K562 (cell line): ENCODE measurements at regions not wholly inside any gene's neighbourhood (a gene's known extent, or its start where the extent isn't known, plus 50 kb on each side); places are given as distances from the start of the nearest gene placed in this dataset.

ENCODE experiments used
- ATAC-seq: fragments of 200-7000 bp; cut with Tn5 transposase; 3 replicates; pipeline ENCODE4 v1.9.1; 2020; ENCODE audit warnings: moderate library complexity
- BruUV-seq: library from RNA; stranded (reverse); fragments of 400-500 nt; replicated peaks from 2 replicates; lab custom pipeline; 2021; lab: Mats Ljungman, UMichigan
- CTCF ChIA-PET: fragments of 300-600 bp; formaldehyde crosslinking; extraction: SDS; loops from one replicate; lab custom pipeline; 2021; ENCODE audit warnings: low intra/inter-chr PET ratio; lab: Yijun Ruan, JAX
- POLR2A ChIA-PET: fragments of 300-600, 350-650 bp; sonication (Branson Sonifier 250); formaldehyde crosslinking; extraction: SDS; loops from one replicate; lab custom pipeline; 2021; ENCODE audit warnings: antibody characterized with exemption, inconsistent platforms; lab: Yijun Ruan, JAX
- DNase-seq, 4 experiments: peaks; one replicate each; pipeline versions ENCODE4 v3.0.0 to v3.0.0-alpha.2; 2011 to 2018; ENCODE audit warnings: low spot score in 3 of 4, mixed read lengths in 3 of 4; ENCODE audit errors: extremely low read depth in 1 of 4
- FAIRE-seq: peaks from 2 replicates; lab custom pipeline; 2011; peaks lifted over from hg19 to GRCh38; lab: Jason Lieb, UNC
- H2AFZ ChIP-seq: 2 replicates; pipeline ENCODE4 v1.6.0; 2011; ENCODE audit warnings: low read depth, low read length, control low read depth, inconsistent platforms
- H3K27ac ChIP-seq: fragments of 200-600 bp; 3 replicates; pipeline ENCODE4 v1.8.0; 2011; ENCODE audit warnings: low read depth, mild to moderate bottlenecking, control low read depth, inconsistent platforms, low read length, moderate library complexity, mixed read lengths; ENCODE audit errors: extremely low read depth
- H3K27me3 ChIP-seq, 2 experiments: fragments of 300-600 bp in 1 of 2; 2 replicates in 1 of 2; 3 replicates in 1 of 2; pipeline versions ENCODE4 v1.6.0 to v1.8.0; 2011; ENCODE audit warnings: inconsistent platforms in 2 of 2, low read length in 2 of 2, mild to moderate bottlenecking in 1 of 2, mixed read lengths in 1 of 2, moderate library complexity in 1 of 2; ENCODE audit not compliant: control insufficient read depth in 2 of 2, insufficient read depth in 2 of 2
- H3K36me3 ChIP-seq: fragments of 300-600 bp; 3 replicates; pipeline ENCODE4 v1.8.0; 2011; ENCODE audit warnings: mild to moderate bottlenecking, low read length, inconsistent platforms; ENCODE audit not compliant: control insufficient read depth, insufficient read depth
- H3K4me1 ChIP-seq, 2 experiments: fragments of 200-600 bp in 1 of 2; replicated peaks in 1 of 2; 2 replicates in 1 of 2; 3 replicates in 1 of 2; pipeline versions ENCODE4 v1.5.1 to v1.8.0; 2011; ENCODE audit warnings: inconsistent platforms in 2 of 2, low read length in 2 of 2, mild to moderate bottlenecking in 1 of 2, mixed read lengths in 1 of 2, moderate library complexity in 1 of 2; ENCODE audit not compliant: control insufficient read depth in 2 of 2, insufficient read depth in 2 of 2
- H3K4me2 ChIP-seq: 2 replicates; pipeline ENCODE4 v1.6.1; 2011; ENCODE audit warnings: low read length, control low read depth, inconsistent platforms, mixed read lengths; ENCODE audit not compliant: insufficient read depth
- H3K4me3 ChIP-seq: fragments of 200-600 bp; sonication (generic), shearing (Covaris generic); 2 replicates; pipeline ENCODE4 v1.5.1; 2016; ENCODE audit warnings: control low read depth, inconsistent platforms
- H3K79me2 ChIP-seq: fragments of 200-600 bp; 3 replicates; pipeline ENCODE4 v1.8.0; 2011; ENCODE audit warnings: low read length, inconsistent platforms; ENCODE audit not compliant: control insufficient read depth, insufficient read depth
- H3K9ac ChIP-seq, 2 experiments: 2 replicates each; pipeline versions ENCODE4 v1.6.0 to v1.6.1; 2011; ENCODE audit warnings: low read depth in 2 of 2, low read length in 2 of 2, control low read depth in 1 of 2, inconsistent platforms in 1 of 2, mild to moderate bottlenecking in 1 of 2, mixed read lengths in 1 of 2; ENCODE audit not compliant: insufficient read depth in 1 of 2
- H3K9me1 ChIP-seq: one replicate; pipeline ENCODE4 v1.6.0; 2011; ENCODE audit warnings: inconsistent platforms, mild to moderate bottlenecking, low read length, moderate library complexity; ENCODE audit not compliant: control insufficient read depth, insufficient read depth
- H3K9me3 ChIP-seq: replicated peaks from 2 replicates; pipeline ENCODE4 v1.5.1; 2011; ENCODE audit warnings: low read depth, low read length, inconsistent platforms; ENCODE audit not compliant: control insufficient read depth, insufficient read depth
- H4K20me1 ChIP-seq: replicated peaks from 2 replicates; pipeline ENCODE4 v1.6.1; 2011; ENCODE audit warnings: low read length, inconsistent platforms, mixed read lengths; ENCODE audit not compliant: control insufficient read depth, insufficient read depth
- CREB3L1 ChIP-seq: fragments of 450-650 bp; IDR thresholded peaks from 2 replicates; pipeline ENCODE4 v1.6.1; 2014; ENCODE audit warnings: low read depth, mild to moderate bottlenecking, moderate library complexity, borderline replicate concordance
- ELF2 ChIP-seq: fragments of 250-450 bp; sonication (Bioruptor Pico); IDR thresholded peaks from 2 replicates; pipeline ENCODE4 v1.5.0; 2021; ENCODE audit warnings: mild to moderate bottlenecking
- NR4A1 ChIP-seq, 2 experiments: fragments of 250-450 bp in 1 of 2; fragments of 450-650 bp in 1 of 2; sonication (Bioruptor Pico) in 1 of 2; IDR thresholded peaks; 2 replicates each; pipeline versions ENCODE4 v1.4.0 to v1.6.1; 2016 to 2020; ENCODE audit warnings: mild to moderate bottlenecking in 2 of 2, missing compliant biosample characterization in 1 of 2, missing genetic modification characterization in 1 of 2, moderate library complexity in 1 of 2
- PREB ChIP-seq: sonication (generic); formaldehyde crosslinking; IDR thresholded peaks from 2 replicates; pipeline ENCODE4 v1.8.1; 2023; ENCODE audit warnings: mild to moderate bottlenecking, missing genetic modification reagents
- RBBP5 ChIP-seq: fragments of 200-600 bp; sonication (generic); IDR thresholded peaks from 2 replicates; pipeline ENCODE4 v1.6.1; 2012; ENCODE audit warnings: borderline replicate concordance, mild to moderate bottlenecking, low read length, control low read depth, inconsistent platforms; ENCODE audit not compliant: insufficient read depth, poor library complexity, severe bottlenecking
- ZNF140 ChIP-seq: fragments of 250-450 bp; sonication (Bioruptor Pico); IDR thresholded peaks from 2 replicates; pipeline ENCODE4 v1.8.0; 2021; ENCODE audit warnings: moderate library complexity, mild to moderate bottlenecking, inconsistent platforms
- ZNF316 ChIP-seq: fragments of 450-650 bp; IDR thresholded peaks from 2 replicates; pipeline ENCODE4 v1.6.1; 2016
- ZNF592 ChIP-seq: fragments of 450-650 bp; IDR thresholded peaks from 2 replicates; pipeline ENCODE4 v1.6.1; 2017; ENCODE audit warnings: antibody characterized with exemption, mild to moderate bottlenecking
- ZNF76 ChIP-seq: fragments of 250-450 bp; sonication (Bioruptor Pico); IDR thresholded peaks from 2 replicates; pipeline ENCODE4 v1.4.0; 2020; ENCODE audit warnings: mild to moderate bottlenecking, moderate library complexity, borderline replicate concordance
- WGBS: fragments of 100-300 bp; shearing (Covaris generic); methylation state at CpG from one replicate; pipeline ENCODE4 v1.1.6; 2016; ENCODE audit warnings: low coverage, mixed read lengths; ENCODE audit not compliant: insufficient coverage; ENCODE audit errors: missing lambda C conversion rate; 5-methylcytosine and 5-hydroxymethylcytosine counted together
- in situ Hi-C: fragments of 300-500 bp; cut with MboI; formaldehyde crosslinking; loops from 4 replicates; pipeline ENCODE4 v1.15.0; 2018; ENCODE audit warnings: inconsistent platforms, mixed read lengths
- intact Hi-C: fragments of 100-400 bp; cut with micrococcal nuclease; formaldehyde crosslinking; loops from 2 replicates; pipeline ENCODE4 v1.14.2; 2022

DNA sequence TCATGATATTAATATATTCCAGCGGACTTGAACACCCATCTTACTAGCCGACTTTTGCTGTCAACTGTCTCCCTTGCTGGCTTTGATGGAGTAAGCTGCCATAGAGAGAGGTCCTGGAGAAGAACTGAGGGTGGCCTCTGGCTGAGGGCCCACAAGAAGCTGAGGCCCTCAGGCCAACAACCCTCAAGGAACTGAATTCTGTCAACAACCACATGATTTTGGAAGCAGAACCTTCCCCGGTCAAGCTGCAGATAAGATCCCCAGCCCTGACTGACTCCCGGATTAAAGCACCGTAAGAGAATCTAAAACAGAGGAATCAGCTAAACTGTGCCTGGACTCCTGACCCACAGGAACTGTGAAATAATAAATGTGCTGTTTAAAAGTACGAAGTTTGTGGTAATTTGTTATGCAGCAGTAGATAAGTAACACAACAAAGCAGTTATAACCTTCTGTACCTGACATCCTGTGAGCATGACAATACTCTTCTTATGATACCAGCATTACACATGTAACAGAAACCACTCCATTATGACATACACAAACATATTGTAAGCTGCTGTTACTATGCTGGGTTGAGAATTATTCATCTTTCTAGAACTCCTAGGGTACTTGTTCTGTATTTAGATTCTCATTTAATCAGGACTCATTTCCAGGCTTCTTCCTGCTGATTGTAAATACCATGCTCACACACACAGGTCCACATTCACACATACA lies 66.2 kb downstream of the HES1 start:
- peak overlapping the region in 1 of 2 experiments; percentile 62; a peak in 2 of 4 replicates for H3K9ac ChIP-seq
- peak overlapping the region; percentile 85 for H2AFZ ChIP-seq
- FAIRE-seq = peak; percentile 71
- H3K4me1 ChIP-seq = peaks cover 26 to 28% of the 10 kb centered on the region in 2 experiments
- no peak overlapping the region for H3K4me3 ChIP-seq
- ChIA-PET CTCF (no interaction called here), POLR2A (interaction anchor here (0.7 kb wide), 1 partner anchor 349 kb away, joined by 3 read pairs; no protein-coding TSS in a partner anchor)
- no peaks in the 10 kb centered on the region for H4K20me1 ChIP-seq
- peak overlapping the region; percentile 38; the same call in 1 of the 3 replicates for H3K27ac ChIP-seq
- in situ Hi-C loops (no loop called here), intact Hi-C loops (no loop called here)
- no peaks in the 10 kb centered on the region for H3K9me3 ChIP-seq
- WGBS = 29% methylated on average over 6 of the region's 6 CpGs
- DNase-seq = peak in 1 of 4 experiments; percentile 51
- H3K36me3 ChIP-seq = no peaks in the 10 kb centered on the region
- no peaks in the 10 kb centered on the region for H3K79me2 ChIP-seq
- ATAC-seq = peak; percentile 44
- no peaks in the 10 kb centered on the region for H3K9me1 ChIP-seq
- H3K27me3 ChIP-seq = no peaks in the 10 kb centered on the region
- no peak overlapping the region; the same call in 1 of the 2 replicates for H3K4me2 ChIP-seq
- BruUV-seq = no TSS peak
- no peak for TF ChIP-seq ELF2
- peak; percentile 76; the same call in 1 of the 2 replicates for TF ChIP-seq ZNF76 (CRISPR knock-in tag)
- TF ChIP-seq CREB3L1 = no peak
- no peak for TF ChIP-seq PREB (CRISPR knock-in tag)
- TF ChIP-seq NR4A1 (CRISPR knock-in tag; IDR thresholded peaks at IDR 0.05) = no peak
- 0 out of 2 replicates have a peak, but pooled peaks have one; percentile 20 for TF ChIP-seq NR4A1 (tag; IDR thresholded peaks at IDR 0.05)
- no peak for TF ChIP-seq ZNF316
- no peak for TF ChIP-seq ZNF140 (CRISPR knock-in tag)
- peak; percentile 37 for TF ChIP-seq RBBP5
- TF ChIP-seq ZNF592 = peak; percentile 64; the same call in 1 of the 2 replicates
